Neural progenitor cell (in vitro differentiated cells): ENCODE measurements at regions not wholly inside any gene's neighbourhood (a gene's known extent, or its start where the extent isn't known, plus 50 kb on each side); places are given as distances from the start of the nearest gene placed in this dataset.

Experiments
- DNase-seq: peaks from one replicate; pipeline ENCODE4 v3.0.0-alpha.2; 2016; ENCODE audit warnings: low spot score
- H2AFZ ChIP-seq: fragments of 200-600 bp; sonication (generic); replicated peaks from 2 replicates; pipeline ENCODE4 v1.6.1; 2016; ENCODE audit warnings: antibody characterized with exemption
- H3F3A ChIP-seq: fragments of 200-600 bp; sonication (generic); 2 replicates; pipeline ENCODE4 v1.6.1; 2016; ENCODE audit warnings: antibody characterized with exemption, low read depth
- H3K27ac ChIP-seq: fragments of 200-600 bp; sonication (generic); 2 replicates; pipeline ENCODE4 v1.5.1; 2016; ENCODE audit warnings: mild to moderate bottlenecking
- H3K27me3 ChIP-seq: fragments of 200-600 bp; sonication (generic); 2 replicates; pipeline ENCODE4 v1.6.1; 2016; ENCODE audit warnings: mild to moderate bottlenecking, moderate library complexity
- H3K36me3 ChIP-seq: fragments of 200-600 bp; sonication (generic); 2 replicates; pipeline ENCODE4 v1.5.1; 2016
- H3K4me1 ChIP-seq: fragments of 200-600 bp; sonication (generic); 2 replicates; pipeline ENCODE4 v1.6.1; 2016; ENCODE audit warnings: mixed run types
- H3K4me2 ChIP-seq: fragments of 200-600 bp; sonication (generic); 2 replicates; pipeline ENCODE4 v1.6.1; 2016
- H3K4me3 ChIP-seq: fragments of 200-600 bp; sonication (generic); 2 replicates; pipeline ENCODE4 v1.5.1; 2016
- H3K79me2 ChIP-seq: fragments of 200-600 bp; sonication (generic); 2 replicates; pipeline ENCODE4 v1.6.1; 2016; ENCODE audit warnings: low read depth
- H3K9ac ChIP-seq: fragments of 200-600 bp; sonication (generic); 2 replicates; pipeline ENCODE4 v1.6.1; 2016
- H3K9me3 ChIP-seq: fragments of 200-600 bp; sonication (generic); 2 replicates; pipeline ENCODE4 v1.5.1; 2016; ENCODE audit warnings: low read depth
- H4K20me1 ChIP-seq: fragments of 200-600 bp; sonication (generic); 2 replicates; pipeline ENCODE4 v1.6.1; 2016; ENCODE audit warnings: low read depth
- H3K27ac Mint-ChIP-seq: 3 replicates; pipeline ENCODE4 v1.8.0; 2021; ENCODE audit warnings: mixed read lengths
- H3K27me3 Mint-ChIP-seq: 2 replicates; pipeline ENCODE4 v1.8.0; 2022; ENCODE audit warnings: low read depth, mild to moderate bottlenecking, inconsistent platforms, moderate library complexity, mixed read lengths; ENCODE audit not compliant: insufficient read depth
- H3K36me3 Mint-ChIP-seq: 3 replicates; pipeline ENCODE4 v1.8.0; 2021; ENCODE audit warnings: mixed read lengths
- H3K4me1 Mint-ChIP-seq: 3 replicates; pipeline ENCODE4 v1.8.0; 2021; ENCODE audit warnings: mixed read lengths
- H3K4me3 Mint-ChIP-seq: 3 replicates; pipeline ENCODE4 v1.8.0; 2021; ENCODE audit warnings: mild to moderate bottlenecking, moderate library complexity, mixed read lengths
- H3K9me3 Mint-ChIP-seq: 3 replicates; pipeline ENCODE4 v1.8.0; 2020; ENCODE audit warnings: mixed read lengths
- CTCF ChIP-seq: fragments of 200-600 bp; sonication (generic); IDR thresholded peaks from 2 replicates; pipeline ENCODE4 v1.5.1; 2017; ENCODE audit warnings: antibody characterized with exemption, mild to moderate bottlenecking
- EZH2 ChIP-seq: fragments of 200-600 bp; sonication (generic); IDR thresholded peaks from 2 replicates; pipeline ENCODE4 v1.6.1; 2017; ENCODE audit warnings: antibody characterized with exemption, mild to moderate bottlenecking, moderate library complexity
- EZH2phosphoT487 ChIP-seq: fragments of 200-600 bp; sonication (generic); IDR thresholded peaks from 2 replicates; pipeline ENCODE4 v1.6.1; 2017; ENCODE audit warnings: antibody characterized with exemption

- H3K27me3 ChIP-seq, result no peaks in the 10 kb centered on the region
- no peak for DNase-seq
- H3K36me3 ChIP-seq, result no peaks in the 10 kb centered on the region
- no peaks in the 10 kb centered on the region for H3K9me3 Mint-ChIP-seq
- H3K9me3 ChIP-seq, result no peaks in the 10 kb centered on the region
- H3K27me3 Mint-ChIP-seq, result peaks cover 7% of the 10 kb centered on the region
- H3K79me2 ChIP-seq, result no peaks in the 10 kb centered on the region
- TF ChIP-seq EZH2phosphoT487 (no peak), EZH2 (no peak), CTCF (no peak)
- no peak overlapping the region for H3K9ac ChIP-seq
- H3F3A ChIP-seq, result no peaks in the 10 kb centered on the region
- no peaks in the 10 kb centered on the region for H3K4me1 Mint-ChIP-seq
- no peak overlapping the region for H3K4me3 Mint-ChIP-seq
- no peak overlapping the region for H2AFZ ChIP-seq
- no peak overlapping the region for H3K27ac ChIP-seq
- H3K4me1 ChIP-seq, result no peaks in the 10 kb centered on the region
- no peak overlapping the region for H3K4me3 ChIP-seq
- H3K27ac Mint-ChIP-seq, result no peak overlapping the region
- H3K36me3 Mint-ChIP-seq, result no peaks in the 10 kb centered on the region
- H3K4me2 ChIP-seq, result no peak overlapping the region
- no peaks in the 10 kb centered on the region for H4K20me1 ChIP-seq
Measured at GRCh38 chr10:36783400-36783799, 342.0 kb upstream of the ANKRD30A start.

- no peak overlapping the region for H3K4me3 Mint-ChIP-seq
- Histone ChIP-seq H3K4me1 (no peaks in the 10 kb centered on the region), H3K36me3 (no peaks in the 10 kb centered on the region), H3F3A (no peaks in the 10 kb centered on the region), H3K4me3 (no peak overlapping the region), H3K79me2 (no peaks in the 10 kb centered on the region), H3K9me3 (no peaks in the 10 kb centered on the region), H4K20me1 (no peaks in the 10 kb centered on the region), H3K27ac (no peak overlapping the region), H2AFZ (no peak overlapping the region), H3K9ac (no peak overlapping the region), H3K27me3 (no peaks in the 10 kb centered on the region), H3K4me2 (no peak overlapping the region)
- no peaks in the 10 kb centered on the region for H3K36me3 Mint-ChIP-seq
- DNase-seq, result no peak
- H3K27me3 Mint-ChIP-seq, result peaks cover 2% of the 10 kb centered on the region
- no peak overlapping the region for H3K27ac Mint-ChIP-seq
- H3K9me3 Mint-ChIP-seq, result no peaks in the 10 kb centered on the region
- TF ChIP-seq EZH2 (no peak), CTCF (no peak), EZH2phosphoT487 (no peak)
- no peaks in the 10 kb centered on the region for H3K4me1 Mint-ChIP-seq
Measured at GRCh38 chr10:36781570-36781969, 343.8 kb upstream of the ANKRD30A start.

GRCh38 chr10:36780158-36780557, 345.2 kb upstream of the ANKRD30A start:
- Histone ChIP-seq H3F3A (no peaks in the 10 kb centered on the region), H3K27me3 (no peaks in the 10 kb centered on the region), H3K9me3 (no peaks in the 10 kb centered on the region), H3K36me3 (no peaks in the 10 kb centered on the region), H3K4me2 (no peak overlapping the region), H4K20me1 (no peaks in the 10 kb centered on the region), H3K9ac (no peak overlapping the region), H2AFZ (no peak overlapping the region), H3K4me1 (no peaks in the 10 kb centered on the region), H3K79me2 (no peaks in the 10 kb centered on the region), H3K27ac (no peak overlapping the region), H3K4me3 (no peak overlapping the region)
- H3K27ac Mint-ChIP-seq, result no peak overlapping the region
- no peak overlapping the region for H3K4me3 Mint-ChIP-seq
- peaks cover 2% of the 10 kb centered on the region for H3K27me3 Mint-ChIP-seq
- no peaks in the 10 kb centered on the region for H3K9me3 Mint-ChIP-seq
- DNase-seq, result no peak
- H3K4me1 Mint-ChIP-seq, result no peaks in the 10 kb centered on the region
- TF ChIP-seq EZH2 (no peak), CTCF (no peak), EZH2phosphoT487 (no peak)
- H3K36me3 Mint-ChIP-seq, result no peaks in the 10 kb centered on the region
